ENCODE measurements at regions not wholly inside any gene's neighbourhood (a gene's known extent, or its start where the extent isn't known, plus 50 kb on each side); places are given as distances from the start of the nearest gene placed in this dataset.

DNA sequence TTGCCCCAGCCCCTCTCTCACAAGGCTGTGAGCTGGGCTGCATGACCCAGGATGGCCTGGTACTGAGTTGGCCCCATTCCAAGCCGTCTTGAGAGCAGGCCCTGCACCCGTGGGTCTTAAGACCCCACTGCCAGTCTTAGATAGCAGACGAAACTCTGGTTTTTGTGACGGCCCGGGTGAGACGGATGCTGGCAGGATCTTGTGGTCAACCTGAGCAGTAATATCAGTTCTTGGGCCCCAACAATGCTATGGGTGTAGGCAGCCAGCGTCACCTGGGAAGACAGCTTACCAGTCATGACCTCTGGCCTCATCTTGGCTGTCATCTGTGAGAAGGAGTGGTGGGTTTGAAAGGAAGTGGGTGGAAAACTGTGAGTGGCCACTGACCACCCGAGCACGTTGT lies 305.8 kb downstream of the ARRDC4 start:
- no peak overlapping the region for H3K4me3 ChIP-seq (replicated peaks in 1 of 4; ENCODE audit: control extremely low read depth in 1 of 4, insufficient read depth in 1 of 4, low read depth in 3 of 4, low read length in 4 of 4)
- no peak for DNase-seq (ENCODE audit: low read depth in 2 of 2)
- no peak overlapping the region for H3K9ac ChIP-seq (ENCODE audit: insufficient read depth, low read length)
- H3K27me3 ChIP-seq (ENCODE audit: control insufficient read depth, insufficient read depth, low read length): no peaks in the 10 kb centered on the region
- no peak overlapping the region for H2AFZ ChIP-seq (ENCODE audit: low read length)
- H3K9me3 ChIP-seq (ENCODE audit: control insufficient read depth, insufficient read depth, low read depth, low read length): no peaks in the 10 kb centered on the region
- H3K27ac ChIP-seq (ENCODE audit: insufficient read depth, low read length): no peak overlapping the region
- no peaks in the 10 kb centered on the region for H3K79me2 ChIP-seq (ENCODE audit: control insufficient read depth, insufficient read depth, low read length)
- no peaks in the 10 kb centered on the region for H3K36me3 ChIP-seq (ENCODE audit: control insufficient read depth, insufficient read depth, low read length)
- H3K4me1 ChIP-seq (ENCODE audit: control insufficient read depth, extremely low read depth, insufficient read depth, low read length): no peaks in the 10 kb centered on the region
- no peak overlapping the region for H3K4me2 ChIP-seq (ENCODE audit: extremely low read depth, insufficient read depth, low read length)
- TF ChIP-seq EZH2 (IDR thresholded peaks at IDR 0.05; ENCODE audit: low read length, missing control alignments): no peak
- TF ChIP-seq, protein P1, sequence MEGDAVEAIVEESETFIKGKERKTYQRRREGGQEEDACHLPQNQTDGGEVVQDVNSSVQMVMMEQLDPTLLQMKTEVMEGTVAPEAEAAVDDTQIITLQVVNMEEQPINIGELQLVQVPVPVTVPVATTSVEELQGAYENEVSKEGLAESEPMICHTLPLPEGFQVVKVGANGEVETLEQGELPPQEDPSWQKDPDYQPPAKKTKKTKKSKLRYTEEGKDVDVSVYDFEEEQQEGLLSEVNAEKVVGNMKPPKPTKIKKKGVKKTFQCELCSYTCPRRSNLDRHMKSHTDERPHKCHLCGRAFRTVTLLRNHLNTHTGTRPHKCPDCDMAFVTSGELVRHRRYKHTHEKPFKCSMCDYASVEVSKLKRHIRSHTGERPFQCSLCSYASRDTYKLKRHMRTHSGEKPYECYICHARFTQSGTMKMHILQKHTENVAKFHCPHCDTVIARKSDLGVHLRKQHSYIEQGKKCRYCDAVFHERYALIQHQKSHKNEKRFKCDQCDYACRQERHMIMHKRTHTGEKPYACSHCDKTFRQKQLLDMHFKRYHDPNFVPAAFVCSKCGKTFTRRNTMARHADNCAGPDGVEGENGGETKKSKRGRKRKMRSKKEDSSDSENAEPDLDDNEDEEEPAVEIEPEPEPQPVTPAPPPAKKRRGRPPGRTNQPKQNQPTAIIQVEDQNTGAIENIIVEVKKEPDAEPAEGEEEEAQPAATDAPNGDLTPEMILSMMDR (conservative IDR thresholded peaks at IDR 0.05 in 1 of 2, IDR thresholded peaks at IDR 0.05 in 1 of 2; ENCODE audit: low read depth in 1 of 2, low read length in 2 of 2): no peak
- no peaks in the 10 kb centered on the region for H4K20me1 ChIP-seq (ENCODE audit: control insufficient read depth, extremely low read depth, insufficient read depth, low read length)

DNA sequence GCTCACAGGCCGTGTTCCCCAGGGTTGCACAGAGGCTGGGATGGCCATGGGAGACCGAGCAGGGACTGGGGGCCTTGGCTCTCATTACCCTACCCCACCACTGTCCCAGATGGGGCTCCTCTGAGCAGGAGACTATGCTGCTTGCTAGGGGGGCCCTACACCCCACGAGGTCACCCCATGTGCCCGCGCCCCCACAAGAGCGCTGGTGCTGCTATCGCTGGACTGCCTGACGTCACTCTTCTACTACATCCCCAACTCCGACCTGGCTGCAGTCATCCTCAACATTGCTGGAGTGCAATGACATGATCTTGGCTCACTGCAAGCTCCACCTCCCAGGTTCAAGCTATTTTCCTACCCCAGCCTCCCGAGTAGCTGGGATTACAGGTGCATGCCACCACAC lies 307.7 kb downstream of the ARRDC4 start:
- Histone ChIP-seq H3K4me3 (replicated peaks in 1 of 4; ENCODE audit: control extremely low read depth in 1 of 4, insufficient read depth in 1 of 4, low read depth in 3 of 4, low read length in 4 of 4) (no peak overlapping the region), H3K9me3 (ENCODE audit: control insufficient read depth, insufficient read depth, low read depth, low read length) (no peaks in the 10 kb centered on the region), H3K36me3 (ENCODE audit: control insufficient read depth, insufficient read depth, low read length) (no peaks in the 10 kb centered on the region), H4K20me1 (ENCODE audit: control insufficient read depth, extremely low read depth, insufficient read depth, low read length) (no peaks in the 10 kb centered on the region), H3K4me1 (ENCODE audit: control insufficient read depth, extremely low read depth, insufficient read depth, low read length) (no peaks in the 10 kb centered on the region), H3K27ac (ENCODE audit: insufficient read depth, low read length) (no peak overlapping the region), H2AFZ (ENCODE audit: low read length) (no peak overlapping the region), H3K4me2 (ENCODE audit: extremely low read depth, insufficient read depth, low read length) (no peak overlapping the region), H3K9ac (ENCODE audit: insufficient read depth, low read length) (no peak overlapping the region), H3K79me2 (ENCODE audit: control insufficient read depth, insufficient read depth, low read length) (no peaks in the 10 kb centered on the region), H3K27me3 (ENCODE audit: control insufficient read depth, insufficient read depth, low read length) (no peaks in the 10 kb centered on the region)
- no peak for DNase-seq (ENCODE audit: low read depth in 2 of 2)
- no peak for TF ChIP-seq EZH2 (IDR thresholded peaks at IDR 0.05; ENCODE audit: low read length, missing control alignments)
- TF ChIP-seq, protein P1 (conservative IDR thresholded peaks at IDR 0.05 in 1 of 2, IDR thresholded peaks at IDR 0.05 in 1 of 2; ENCODE audit: low read depth in 1 of 2, low read length in 2 of 2): no peak

DNA sequence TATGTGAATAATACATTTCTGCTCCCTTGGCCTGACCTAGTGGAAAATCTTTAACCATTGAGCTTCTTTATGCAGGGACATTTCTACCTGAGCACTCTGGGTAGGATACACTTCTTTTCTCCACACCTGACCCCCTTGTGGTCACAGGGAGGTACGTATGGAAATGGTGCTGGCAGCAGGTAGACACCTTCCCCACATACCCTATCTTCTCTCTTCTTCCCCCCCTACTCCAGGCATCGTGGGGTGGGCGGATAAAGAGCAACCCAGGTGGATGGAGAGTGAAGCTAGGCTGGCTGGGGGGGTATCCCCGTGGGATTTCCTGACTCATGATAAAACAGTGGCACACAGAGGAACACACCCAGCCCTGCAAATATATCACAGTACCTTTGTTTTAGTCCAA lies 312.1 kb downstream of the ARRDC4 start:
- Histone ChIP-seq H3K27me3 (ENCODE audit: control insufficient read depth, insufficient read depth, low read length) (no peaks in the 10 kb centered on the region), H3K9ac (ENCODE audit: insufficient read depth, low read length) (no peak overlapping the region), H3K79me2 (ENCODE audit: control insufficient read depth, insufficient read depth, low read length) (no peaks in the 10 kb centered on the region), H3K4me2 (ENCODE audit: extremely low read depth, insufficient read depth, low read length) (no peak overlapping the region), H2AFZ (ENCODE audit: low read length) (no peak overlapping the region), H3K27ac (ENCODE audit: insufficient read depth, low read length) (no peak overlapping the region), H3K4me3 (replicated peaks in 1 of 4; ENCODE audit: control extremely low read depth in 1 of 4, insufficient read depth in 1 of 4, low read depth in 3 of 4, low read length in 4 of 4) (no peak overlapping the region), H3K4me1 (ENCODE audit: control insufficient read depth, extremely low read depth, insufficient read depth, low read length) (no peaks in the 10 kb centered on the region), H3K9me3 (ENCODE audit: control insufficient read depth, insufficient read depth, low read depth, low read length) (no peaks in the 10 kb centered on the region), H3K36me3 (ENCODE audit: control insufficient read depth, insufficient read depth, low read length) (no peaks in the 10 kb centered on the region), H4K20me1 (ENCODE audit: control insufficient read depth, extremely low read depth, insufficient read depth, low read length) (no peaks in the 10 kb centered on the region)
- no peak for DNase-seq (ENCODE audit: low read depth in 2 of 2)
- TF ChIP-seq, protein P1 (conservative IDR thresholded peaks at IDR 0.05 in 1 of 2, IDR thresholded peaks at IDR 0.05 in 1 of 2; ENCODE audit: low read depth in 1 of 2, low read length in 2 of 2): no peak
- TF ChIP-seq EZH2 (IDR thresholded peaks at IDR 0.05; ENCODE audit: low read length, missing control alignments): no peak
